GM20000 (cell line): ENCODE measurements at regions not wholly inside any gene's neighbourhood (a gene's known extent, or its start where the extent isn't known, plus 50 kb on each side); places are given as distances from the start of the nearest gene placed in this dataset.

ENCODE experiments used
- DNase-seq: peaks from one replicate; pipeline ENCODE4 v3.0.0; 2012; ENCODE audit warnings: low spot score
- CTCF ChIP-seq: IDR thresholded peaks from 2 replicates; pipeline ENCODE4 v1.5.1; 2012; ENCODE audit warnings: mild to moderate bottlenecking, control low read depth; ENCODE audit errors: extremely low read depth, missing control alignments

GRCh38 chr1:194495434-194495833 is 1309.0 kb upstream of the B3GALT2 start:
- no peak for DNase-seq
- no peak for TF ChIP-seq CTCF

GRCh38 chr1:194487172-194487571 is 1300.8 kb upstream of the B3GALT2 start:
- no peak for TF ChIP-seq CTCF
- DNase-seq = no peak

- TF ChIP-seq CTCF = no peak
- DNase-seq = no peak
Observed at GRCh38 chr1:194485432-194485831, 1299.0 kb upstream of the B3GALT2 start.

- no peak for DNase-seq
- no peak for TF ChIP-seq CTCF
Observed at GRCh38 chr1:194478731-194479130, 1292.3 kb upstream of the B3GALT2 start.

GRCh38 chr1:194477908-194478307 is 1291.5 kb upstream of the B3GALT2 start:
- TF ChIP-seq CTCF = no peak
- peak; percentile 1 for DNase-seq

GRCh38 chr1:194476872-194477271 is 1290.5 kb upstream of the B3GALT2 start:
- DNase-seq = no peak
- no peak for TF ChIP-seq CTCF

- TF ChIP-seq CTCF = no peak
Observed at GRCh38 chr1:194476351-194476750, 1289.9 kb upstream of the B3GALT2 start.

GRCh38 chr1:194474701-194475100 is 1288.3 kb upstream of the B3GALT2 start:
- TF ChIP-seq CTCF = no peak
- no peak for DNase-seq

More at GRCh38 chr1:194476351-194476750, 1289.9 kb upstream of the B3GALT2 start:
- DNase-seq = no peak
